Esophagus (tissue), 2 donors: ENCODE measurements at regions not wholly inside any gene's neighbourhood (a gene's known extent, or its start where the extent isn't known, plus 50 kb on each side); places are given as distances from the start of the nearest gene placed in this dataset.
"Not testable (repeated sequence)": the region's sequence is repeated elsewhere in the genome, so short reads cannot be mapped to it uniquely, and the experiment has no call there.

Source experiments
- H3K27ac ChIP-seq, 2 donors: one replicate each; pipeline ENCODE4 v1.5.1; 2013; ENCODE audit warnings: low read depth in 2 of 2, mild to moderate bottlenecking in 2 of 2, inconsistent platforms in 1 of 2, low read length in 1 of 2, moderate library complexity in 1 of 2
- H3K27me3 ChIP-seq, 2 donors: one replicate each; pipeline ENCODE4 v1.6.1; 2013; ENCODE audit warnings: low read length in 2 of 2, control low read depth in 1 of 2, mild to moderate bottlenecking in 1 of 2; ENCODE audit not compliant: insufficient read depth in 2 of 2, control insufficient read depth in 1 of 2
- H3K36me3 ChIP-seq, 2 donors: one replicate each; pipeline ENCODE4 v1.6.1; 2013; ENCODE audit warnings: low read length in 1 of 2; ENCODE audit not compliant: control insufficient read depth in 2 of 2, insufficient read depth in 2 of 2
- H3K4me1 ChIP-seq, 2 donors: one replicate each; pipeline ENCODE4 v1.6.1; 2013; ENCODE audit warnings: low read length in 1 of 2; ENCODE audit not compliant: control insufficient read depth in 2 of 2, insufficient read depth in 2 of 2
- H3K4me3 ChIP-seq, 2 donors: one replicate each; pipeline ENCODE4 v1.5.1; 2013; ENCODE audit warnings: low read length in 2 of 2, mild to moderate bottlenecking in 2 of 2, low read depth in 1 of 2, moderate library complexity in 1 of 2
- H3K9me3 ChIP-seq, 2 donors: one replicate each; pipeline ENCODE4 v1.6.1; 2013; ENCODE audit warnings: mild to moderate bottlenecking in 2 of 2, low read depth in 1 of 2, low read length in 1 of 2, moderate library complexity in 1 of 2; ENCODE audit not compliant: control insufficient read depth in 2 of 2, insufficient read depth in 1 of 2
- WGBS, 2 donors: extraction: QIAGEN DNeasy Blood & Tissue Kit; methylation state at CpG; one replicate each; pipeline ENCODE4 v1.1.7; 2013; 5-methylcytosine and 5-hydroxymethylcytosine counted together
- donor health status: healthy with polysubstance abuse.
- donor health status: Bipolar disorder and iron deficiency.

- WGBS, 2 donors = 66 to 76% methylated on average over 3 of the region's 3 CpGs
- H3K27me3 ChIP-seq = no peaks in the 10 kb centered on the region
- H3K4me1 ChIP-seq = no peaks in the 10 kb centered on the region
- H3K4me3 ChIP-seq = no peak overlapping the region
- no peaks in the 10 kb centered on the region for H3K36me3 ChIP-seq
- no peak overlapping the region for H3K27ac ChIP-seq
- no peaks in the 10 kb centered on the region for H3K9me3 ChIP-seq
Measured at GRCh38 chr9:29150606-29151005, 1577.3 kb upstream of the C9orf72 start.

GRCh38 chr9:29160763-29161353 is 1587.6 kb upstream of the C9orf72 start:
- Histone ChIP-seq H3K27ac (no peak overlapping the region), H3K4me3 (no peak overlapping the region), H3K36me3 (no peaks in the 10 kb centered on the region), H3K9me3 (no peaks in the 10 kb centered on the region), H3K4me1 (no peaks in the 10 kb centered on the region), H3K27me3 (no peaks in the 10 kb centered on the region)
- 51 to 68% methylated on average over 6 of the region's 6 CpGs for WGBS, 2 donors

GRCh38 chr9:29174136-29174535 is 1600.9 kb upstream of the C9orf72 start:
- WGBS, 2 donors = 68 to 73% methylated on average over 3 of the region's 3 CpGs
- no peaks in the 10 kb centered on the region for H3K36me3 ChIP-seq
- H3K27me3 ChIP-seq = no peaks in the 10 kb centered on the region
- no peak overlapping the region for H3K4me3 ChIP-seq
- H3K9me3 ChIP-seq = no peaks in the 10 kb centered on the region
- H3K27ac ChIP-seq = no peak overlapping the region
- no peaks in the 10 kb centered on the region for H3K4me1 ChIP-seq

- peaks cover 0 to 3% of the 10 kb centered on the region in 2 donors for H3K27me3 ChIP-seq
- WGBS, 2 donors = 68 to 71% methylated on average over 2 of the region's 2 CpGs
- no peak overlapping the region for H3K4me3 ChIP-seq
- no peaks in the 10 kb centered on the region for H3K9me3 ChIP-seq
- H3K36me3 ChIP-seq = no peaks in the 10 kb centered on the region
- no peak overlapping the region for H3K27ac ChIP-seq
- no peaks in the 10 kb centered on the region for H3K4me1 ChIP-seq
Measured at GRCh38 chr9:29176231-29176630, 1603.0 kb upstream of the C9orf72 start.

GRCh38 chr9:29176786-29177185 is 1603.5 kb upstream of the C9orf72 start:
- H3K27me3 ChIP-seq = peaks cover 0 to 3% of the 10 kb centered on the region in 2 donors
- no peaks in the 10 kb centered on the region for H3K4me1 ChIP-seq
- 60 to 67% methylated on average over 2 of the region's 2 CpGs for WGBS, 2 donors
- no peaks in the 10 kb centered on the region for H3K36me3 ChIP-seq
- no peak overlapping the region for H3K4me3 ChIP-seq
- no peaks in the 10 kb centered on the region for H3K9me3 ChIP-seq
- no peak overlapping the region for H3K27ac ChIP-seq

GRCh38 chr9:29183971-29184370 is 1610.7 kb upstream of the C9orf72 start:
- no peaks in the 10 kb centered on the region for H3K4me1 ChIP-seq
- 42 to 47% methylated on average over 3 of the region's 3 CpGs for WGBS, 2 donors
- no peaks in the 10 kb centered on the region for H3K9me3 ChIP-seq
- H3K4me3 ChIP-seq = no peak overlapping the region
- no peaks in the 10 kb centered on the region for H3K36me3 ChIP-seq
- peaks cover 0 to 3% of the 10 kb centered on the region in 2 donors for H3K27me3 ChIP-seq
- H3K27ac ChIP-seq = no peak overlapping the region

- H3K4me1 ChIP-seq, H3K4me3 ChIP-seq, H3K9me3 ChIP-seq, H3K36me3 ChIP-seq, H3K27me3 ChIP-seq, H3K27ac ChIP-seq: not testable (repeated sequence)
- WGBS, 2 donors = 97 to 99% methylated on average over 11 to 33 of the region's 34 CpGs
Measured at GRCh38 chr9:29188771-29189170, 1615.5 kb upstream of the C9orf72 start.

GRCh38 chr9:29189221-29189620 is 1615.9 kb upstream of the C9orf72 start:
- H3K4me3 ChIP-seq, H3K36me3 ChIP-seq, H3K9me3 ChIP-seq, H3K27me3 ChIP-seq, H3K4me1 ChIP-seq, H3K27ac ChIP-seq: not testable (repeated sequence)
- 96 to 97% methylated on average over 19 to 33 of the region's 33 CpGs for WGBS, 2 donors

GRCh38 chr9:29198861-29199260 is 1625.6 kb upstream of the C9orf72 start:
- no peaks in the 10 kb centered on the region for H3K9me3 ChIP-seq
- H3K4me3 ChIP-seq = no peak overlapping the region
- no peaks in the 10 kb centered on the region for H3K36me3 ChIP-seq
- H3K4me1 ChIP-seq = no peaks in the 10 kb centered on the region
- H3K27ac ChIP-seq = no peak overlapping the region
- H3K27me3 ChIP-seq = no peaks in the 10 kb centered on the region
- 79 to 83% methylated on average over 4 of the region's 4 CpGs for whole genome bisulfite sequencing, 2 donors

GRCh38 chr9:29199975-29200374 is 1626.7 kb upstream of the C9orf72 start:
- Histone ChIP-seq H3K9me3 (no peaks in the 10 kb centered on the region), H3K36me3 (no peaks in the 10 kb centered on the region), H3K4me1 (no peaks in the 10 kb centered on the region), H3K4me3 (no peak overlapping the region), H3K27me3 (no peaks in the 10 kb centered on the region), H3K27ac (no peak overlapping the region)
- 83 to 88% methylated on average over 3 of the region's 3 CpGs for WGBS, 2 donors
